HG02759 (cell line): ENCODE measurements at regions not wholly inside any gene's neighbourhood (a gene's known extent, or its start where the extent isn't known, plus 50 kb on each side); places are given as distances from the start of the nearest gene placed in this dataset.
A peak's percentile ranks its signal among the peaks of the same experiment; 100 is the strongest.

Experiments
- ATAC-seq: cut with Tn5 transposase; IDR thresholded peaks from one replicate; pipeline ENCODE4 v1.9.1; 2021; ENCODE audit warnings: mild to moderate bottlenecking, moderate library complexity; ENCODE audit not compliant: unreplicated experiment

- ATAC-seq: no peak
These were observed 261.2 kb upstream of the NDST4 start for GRCh38 chr4:115374621-115375020.

GRCh38 chr4:115370490-115370889 is 257.1 kb upstream of the NDST4 start:
- no peak for ATAC-seq

- no peak for ATAC-seq
These were observed 256.6 kb upstream of the NDST4 start for GRCh38 chr4:115370012-115370411.

DNA sequence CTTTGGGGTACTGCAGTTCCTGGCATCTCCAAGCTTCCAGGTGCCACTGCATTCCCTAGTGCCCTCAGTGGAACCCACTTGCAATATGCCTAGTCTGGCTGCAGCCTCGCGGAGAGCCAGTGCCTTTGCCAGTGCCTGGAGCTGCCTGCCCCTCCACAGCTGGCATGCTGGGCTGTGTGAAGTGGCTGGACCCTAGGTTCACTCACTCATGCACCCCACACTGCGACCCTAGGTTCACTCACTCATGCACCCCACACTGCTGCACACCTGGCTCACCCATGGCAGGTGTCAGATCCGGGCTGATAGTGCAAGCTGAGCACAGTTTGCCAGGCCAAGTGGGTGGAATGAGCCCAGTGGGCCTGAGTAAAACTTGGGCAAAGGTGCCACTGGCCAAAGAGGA is 253.0 kb upstream of the NDST4 start:
- no peak for ATAC-seq

GRCh38 chr4:115365185-115365584 is 251.8 kb upstream of the NDST4 start:
- ATAC-seq: no peak

DNA sequence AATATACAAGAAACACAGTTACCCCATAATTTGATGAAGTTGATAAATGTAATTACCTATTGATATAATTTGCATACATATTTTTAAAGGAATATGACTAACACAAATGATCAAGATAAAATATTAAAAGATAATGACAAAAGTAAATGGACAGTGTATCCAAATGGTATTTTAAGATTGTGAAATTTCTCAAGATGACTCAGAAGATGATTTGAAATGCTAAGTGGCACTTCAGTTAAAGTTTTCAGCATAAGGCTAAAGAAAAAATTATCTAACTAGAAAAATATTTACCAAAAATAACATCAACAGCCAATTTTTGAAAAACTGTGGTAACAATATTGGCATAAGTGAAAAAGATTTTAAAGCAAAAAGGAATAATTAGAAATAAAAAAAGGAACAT is 248.4 kb upstream of the NDST4 start:
- ATAC-seq: no peak

DNA sequence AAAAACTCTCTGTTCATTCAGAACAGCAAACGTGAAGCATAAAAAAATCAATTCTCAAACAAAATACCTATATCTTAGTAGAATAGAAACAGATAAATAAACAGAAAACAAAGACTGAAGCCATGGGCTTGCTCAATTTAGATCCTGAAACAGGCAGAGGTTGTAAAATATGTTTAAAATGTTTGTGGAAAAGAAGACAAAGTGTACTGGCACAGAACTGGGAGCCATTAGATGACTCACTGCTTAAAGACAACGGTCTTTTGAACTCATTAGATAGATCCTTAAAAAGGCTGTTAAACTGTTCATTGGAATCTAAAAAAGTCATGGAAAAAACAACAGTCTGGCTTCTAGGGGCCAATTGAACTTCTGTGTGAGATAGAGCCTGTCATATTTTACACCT is 247.0 kb upstream of the NDST4 start:
- ATAC-seq: no peak

- no peak for ATAC-seq
These were observed 244.4 kb upstream of the NDST4 start for GRCh38 chr4:115357776-115358175.

- no peak for ATAC-seq
These were observed 242.8 kb upstream of the NDST4 start for GRCh38 chr4:115356176-115356575.

- ATAC-seq: no peak
These were observed 241.9 kb upstream of the NDST4 start for GRCh38 chr4:115355329-115355728.

DNA sequence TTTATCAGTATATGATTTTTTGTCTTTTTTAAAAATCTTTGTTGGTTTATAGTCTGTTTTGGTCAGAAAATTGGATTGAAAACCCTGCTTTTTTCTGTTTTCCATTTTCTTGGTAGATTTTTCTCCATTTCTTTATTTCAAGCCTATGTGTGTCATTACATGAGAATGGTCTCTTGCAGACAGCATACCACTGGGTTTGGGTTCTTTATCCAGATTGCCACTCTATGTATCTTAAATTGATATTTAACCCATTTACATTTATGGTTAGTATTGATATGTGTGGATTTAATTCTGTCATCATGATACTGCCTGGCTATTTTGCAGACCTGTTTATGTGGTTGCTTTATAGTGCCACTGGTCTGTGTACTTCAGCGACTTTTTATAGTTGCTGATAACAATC is 239.9 kb upstream of the NDST4 start:
- ATAC-seq: no peak

DNA sequence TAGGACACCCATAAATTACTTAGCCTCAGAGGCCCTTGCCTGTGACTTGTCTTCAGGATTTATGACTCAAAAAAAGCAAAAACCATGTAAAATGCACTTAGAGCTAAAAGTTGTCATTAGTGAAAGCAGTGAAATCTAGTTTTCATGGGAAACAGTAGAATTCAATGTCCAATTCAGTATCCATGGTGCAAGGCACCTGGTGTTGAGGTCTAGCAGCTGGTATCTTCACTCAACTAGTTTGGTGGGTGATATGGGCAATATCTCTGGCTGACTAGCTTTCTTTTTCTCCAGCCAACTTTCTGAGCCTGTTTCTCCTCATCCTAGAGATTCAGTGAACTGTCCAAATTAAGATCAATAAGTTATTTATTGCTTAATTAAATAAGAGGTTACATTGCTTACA is 229.8 kb upstream of the NDST4 start:
- no peak for ATAC-seq

GRCh38 chr4:115334736-115335411 is 221.5 kb upstream of the NDST4 start:
- peak; percentile 52 for ATAC-seq

GRCh38 chr4:115332078-115332477 is 218.7 kb upstream of the NDST4 start:
- ATAC-seq: no peak

DNA sequence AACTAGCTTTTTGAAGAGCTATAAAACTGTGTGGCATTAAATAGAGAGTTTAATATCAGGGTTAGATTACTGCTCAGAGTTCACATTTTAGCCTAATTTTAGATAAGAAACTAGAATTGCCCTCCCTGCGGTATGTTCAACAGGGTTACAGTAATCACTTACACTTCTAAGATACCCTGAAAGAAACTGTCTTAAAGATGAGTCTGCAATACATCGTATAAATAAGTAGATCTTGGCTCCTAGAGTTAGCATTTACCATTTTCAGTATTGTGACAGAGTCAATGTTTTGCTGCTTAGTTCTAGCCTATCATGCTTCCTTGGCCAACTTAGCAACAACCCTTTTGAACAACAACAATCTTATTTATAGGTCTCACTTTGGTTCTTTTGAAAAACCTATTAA is 217.8 kb upstream of the NDST4 start:
- ATAC-seq: no peak

DNA sequence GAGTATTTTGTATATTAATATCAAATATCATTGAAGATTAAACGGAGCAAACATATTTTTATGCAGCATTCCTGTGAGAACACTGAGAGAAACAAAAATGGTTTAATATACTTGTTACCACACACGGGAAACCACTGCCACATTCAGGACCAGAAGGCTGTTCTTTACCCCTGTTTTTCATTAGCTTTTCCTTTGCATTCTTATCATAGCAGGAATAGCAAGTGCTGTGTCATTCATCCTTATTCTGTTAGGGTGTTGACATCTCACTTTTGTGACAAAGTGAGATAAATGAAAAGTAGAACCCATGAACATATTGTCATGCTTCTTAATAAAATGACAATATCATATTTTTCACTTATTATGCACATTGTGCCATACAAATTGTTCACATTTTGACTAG is 212.4 kb upstream of the NDST4 start:
- ATAC-seq: no peak

GRCh38 chr4:115323106-115323707 is 209.8 kb upstream of the NDST4 start:
- no peak for ATAC-seq

DNA sequence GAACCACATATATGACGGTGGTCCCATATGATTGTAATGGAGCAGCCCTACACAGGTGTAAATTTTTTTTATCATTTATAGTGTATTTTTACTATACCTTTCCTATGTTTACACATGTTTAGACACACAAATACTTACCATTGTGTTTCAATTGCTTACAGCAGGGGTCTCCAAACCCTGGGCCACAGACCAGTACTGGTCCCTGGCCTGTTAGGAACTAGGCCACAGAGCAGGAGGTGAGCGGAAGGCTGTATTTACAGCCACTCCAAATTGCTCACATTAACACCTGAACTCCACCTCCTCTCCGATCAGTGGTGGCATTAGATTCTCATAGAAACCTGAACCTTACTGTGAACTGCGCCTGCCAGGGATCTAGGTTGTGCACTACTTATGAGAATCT is 201.8 kb upstream of the NDST4 start:
- no peak for ATAC-seq

DNA sequence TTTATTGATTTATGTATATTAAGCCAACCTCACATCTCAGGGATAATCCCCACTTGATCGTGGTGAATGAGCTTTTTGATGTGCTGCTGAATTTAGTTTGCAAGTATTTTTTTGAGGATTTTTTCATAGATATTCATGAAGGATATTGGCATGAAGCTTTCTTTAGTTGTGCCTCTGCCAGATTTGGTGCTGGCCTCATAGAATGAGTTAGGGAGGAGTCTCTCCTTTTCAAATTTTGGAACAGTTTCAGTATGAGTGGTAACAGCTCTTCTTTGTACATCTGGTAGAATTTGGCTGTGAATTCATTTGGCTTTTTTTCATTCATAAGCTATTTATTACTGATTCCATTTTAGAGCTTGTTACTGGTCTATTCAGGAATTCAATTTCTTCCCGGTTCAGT is 197.2 kb upstream of the NDST4 start:
- ATAC-seq: no peak

DNA sequence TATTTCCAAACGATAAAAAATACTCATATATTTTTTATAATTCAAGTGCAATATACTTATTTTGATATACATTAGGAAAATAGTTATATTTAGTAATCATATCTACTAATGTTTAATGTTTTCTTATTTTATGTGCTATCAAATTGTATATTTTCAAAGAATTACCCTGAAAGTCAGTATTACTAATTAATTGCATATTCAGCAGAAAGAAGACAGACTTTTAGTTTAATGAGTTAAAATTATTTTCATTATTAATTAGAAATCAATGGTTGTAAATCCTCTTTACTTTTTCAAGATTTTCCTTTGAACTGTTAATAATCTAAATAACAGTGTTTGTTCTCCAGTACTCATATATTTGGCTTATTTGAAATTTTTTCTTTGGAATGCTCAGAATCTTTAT is 181.3 kb upstream of the NDST4 start:
- no peak for ATAC-seq

- no peak for ATAC-seq
These were observed 179.7 kb upstream of the NDST4 start for GRCh38 chr4:115293093-115293462.

DNA sequence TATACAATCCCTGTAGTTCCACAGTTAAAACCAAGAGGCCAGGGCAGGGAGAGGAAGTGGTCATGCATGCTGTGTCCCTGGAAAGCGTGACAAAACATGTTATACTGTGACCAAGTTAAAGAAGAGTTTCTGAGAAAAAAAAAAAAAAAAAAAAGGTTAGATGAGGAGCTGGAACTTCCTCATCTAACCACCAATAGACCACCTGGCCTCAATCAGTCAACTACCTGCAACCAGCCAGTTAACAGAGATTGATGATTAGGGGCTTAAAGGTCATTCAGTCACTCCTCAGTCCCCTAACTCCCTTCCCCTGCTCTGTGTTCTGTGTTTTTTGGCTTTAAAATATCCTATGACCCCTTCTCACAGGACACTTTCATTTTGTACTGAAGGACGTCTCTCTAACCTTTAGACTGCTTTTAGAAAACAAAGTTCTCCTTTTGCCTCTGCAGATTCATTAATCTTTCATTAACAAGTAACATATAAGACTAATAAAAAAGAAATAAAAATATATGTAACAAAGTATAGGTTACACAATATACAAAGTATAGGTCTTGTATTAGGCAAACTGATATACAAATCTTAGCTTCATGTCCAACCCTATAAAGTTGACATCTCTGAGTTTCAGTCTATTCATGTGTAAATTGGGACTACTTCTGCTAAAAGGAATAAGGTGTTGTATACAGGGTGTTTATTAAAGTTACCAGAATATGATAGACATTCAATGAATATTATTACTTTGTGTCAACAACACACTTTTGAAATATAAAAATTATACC is 179.1 kb upstream of the NDST4 start:
- peak; percentile 72 for ATAC-seq
